Pancreas (tissue), 10 donors: ENCODE measurements at regions not wholly inside any gene's neighbourhood (a gene's known extent, or its start where the extent isn't known, plus 50 kb on each side); places are given as distances from the start of the nearest gene placed in this dataset.

Source experiments
- ATAC-seq, 4 donors: fragments of 200-7000 bp; cut with Tn5 transposase; one replicate each; pipeline versions ENCODE4 v1.8.0 to v1.9.1; 2020; ENCODE audit warnings: mild to moderate bottlenecking in 4 of 4, moderate library complexity in 4 of 4
- DNase-seq, 6 donors: peaks; one replicate each; pipeline ENCODE4 v3.0.0-alpha.2; 2020
- FAIRE-seq: peaks from 2 replicates; lab custom pipeline; 2012; peaks lifted over from hg19 to GRCh38; lab: Jason Lieb, UNC
- H3K27ac ChIP-seq, 4 donors: fragments of 200-600 bp; sonication (generic); 1 replicate in 3 of 4; 2 replicates in 1 of 4; pipeline versions ENCODE4 v1.5.0 to v1.8.0; 2020
- H3K27me3 ChIP-seq, 4 donors: fragments of 200-600 bp; one replicate each; pipeline ENCODE4 v1.8.0; 2021
- H3K36me3 ChIP-seq, 3 donors: fragments of 200-600 bp; sonication (generic) in 1 of 3; one replicate each; pipeline versions ENCODE4 v1.5.0 to v1.8.0; 2020 to 2021
- H3K4me1 ChIP-seq, 3 donors: fragments of 200-600 bp; one replicate each; pipeline ENCODE4 v1.8.0; 2021
- H3K4me3 ChIP-seq, 4 donors: fragments of 200-600 bp; sonication (generic) in 2 of 4; one replicate each; pipeline versions ENCODE4 v1.5.0 to v1.8.0; 2020 to 2021
- H3K9me3 ChIP-seq, 4 donors: fragments of 200-600 bp; one replicate each; pipeline ENCODE4 v1.8.0; 2021
- WGBS, 2 donors: extraction: QIAGEN DNeasy Blood & Tissue Kit; methylation state at CpG; one replicate each; pipeline ENCODE4 v1.1.7; 2013; 5-methylcytosine and 5-hydroxymethylcytosine counted together
- intact Hi-C, 3 donors: fragments of 100-400 bp; cut with DNase I; formaldehyde crosslinking; loops; one replicate each; pipeline versions ENCODE4 v1.11.1 to v1.14.2; 2022
- TF ChIP-seq, protein P1 (sequence below), 4 donors: fragments of 200-600 bp; sonication (generic) in 3 of 4; IDR thresholded peaks; one replicate each; pipeline versions ENCODE4 v1.5.0 to v1.8.0; 2021; ENCODE audit warnings: antibody characterized with exemption in 4 of 4
- donor health status: healthy with polysubstance abuse.
- donor health status: DM: no; HTN: no; CAD: no; lungs with moderate emphysema.
- donor health status: DM: no; HTN: no; CAD: no.
- donor health status: control.
- donor health status: control.
- donor health status: Bipolar disorder and iron deficiency.
- donor health status: DM: yes; HTN: yes; CAD: no.
- donor health status: DM: no; HTN: no; CAD: no.
- donor health status: DM: no; HTN: no; CAD: no.
- donor health status: DM: yes; HTN: yes; CAD: no.

DNA sequence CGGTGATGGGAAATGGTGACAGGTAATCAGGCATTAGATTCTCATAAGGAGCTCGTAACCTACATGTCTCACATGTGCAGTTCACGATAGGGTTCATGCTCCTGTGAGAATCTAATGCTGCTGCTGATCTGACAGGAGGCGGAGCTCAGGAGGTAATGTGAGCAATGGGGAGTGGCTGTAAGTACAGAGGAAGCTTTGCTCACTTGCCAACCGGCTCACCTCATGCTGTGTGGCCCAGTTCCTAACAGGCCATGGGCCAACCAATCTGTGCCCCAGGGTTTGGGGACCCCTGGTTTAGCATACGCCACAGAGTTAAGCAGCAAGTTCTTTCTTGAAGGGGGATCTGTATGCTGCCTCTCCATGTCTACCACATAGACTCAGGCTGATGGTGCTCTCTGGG, 133.1 kb downstream of the IQUB start:
- FAIRE-seq: no peak
- no peak for ATAC-seq
- TF ChIP-seq, protein P1, sequence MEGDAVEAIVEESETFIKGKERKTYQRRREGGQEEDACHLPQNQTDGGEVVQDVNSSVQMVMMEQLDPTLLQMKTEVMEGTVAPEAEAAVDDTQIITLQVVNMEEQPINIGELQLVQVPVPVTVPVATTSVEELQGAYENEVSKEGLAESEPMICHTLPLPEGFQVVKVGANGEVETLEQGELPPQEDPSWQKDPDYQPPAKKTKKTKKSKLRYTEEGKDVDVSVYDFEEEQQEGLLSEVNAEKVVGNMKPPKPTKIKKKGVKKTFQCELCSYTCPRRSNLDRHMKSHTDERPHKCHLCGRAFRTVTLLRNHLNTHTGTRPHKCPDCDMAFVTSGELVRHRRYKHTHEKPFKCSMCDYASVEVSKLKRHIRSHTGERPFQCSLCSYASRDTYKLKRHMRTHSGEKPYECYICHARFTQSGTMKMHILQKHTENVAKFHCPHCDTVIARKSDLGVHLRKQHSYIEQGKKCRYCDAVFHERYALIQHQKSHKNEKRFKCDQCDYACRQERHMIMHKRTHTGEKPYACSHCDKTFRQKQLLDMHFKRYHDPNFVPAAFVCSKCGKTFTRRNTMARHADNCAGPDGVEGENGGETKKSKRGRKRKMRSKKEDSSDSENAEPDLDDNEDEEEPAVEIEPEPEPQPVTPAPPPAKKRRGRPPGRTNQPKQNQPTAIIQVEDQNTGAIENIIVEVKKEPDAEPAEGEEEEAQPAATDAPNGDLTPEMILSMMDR (IDR thresholded peaks at IDR 0.05): no peak
- Histone ChIP-seq H3K27me3 (no peaks in the 10 kb centered on the region), H3K9me3 (no peaks in the 10 kb centered on the region), H3K27ac (no peak overlapping the region), H3K4me3 (no peak overlapping the region), H3K36me3 (no peaks in the 10 kb centered on the region), H3K4me1 (no peaks in the 10 kb centered on the region)
- DNase-seq: peak in 1 of 6 donors; percentile 20
- 55 to 69% methylated on average over 6 of the region's 6 CpGs for WGBS, 2 donors
- intact Hi-C loops: no loop called here

DNA sequence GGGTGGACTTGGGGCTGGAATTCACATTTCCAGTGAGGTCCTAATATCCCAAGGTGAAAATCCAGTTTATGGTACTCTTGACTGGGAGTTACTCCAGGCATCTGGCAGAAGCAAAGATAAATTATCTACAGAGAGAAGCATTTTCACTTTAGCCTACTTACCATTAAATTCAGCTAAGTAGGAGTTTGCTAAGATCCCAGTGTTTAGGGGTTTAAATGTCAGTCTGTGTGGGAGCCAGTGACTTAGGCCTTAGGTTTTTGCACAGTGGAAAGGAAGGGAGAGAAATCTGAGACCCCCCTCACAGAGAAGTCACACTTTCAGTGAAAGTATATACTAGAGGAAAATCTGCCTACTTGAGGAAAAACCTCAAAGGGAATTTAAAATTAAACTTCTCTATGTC, 134.2 kb downstream of the IQUB start:
- Histone ChIP-seq H3K9me3 (no peaks in the 10 kb centered on the region), H3K4me3 (no peak overlapping the region), H3K27ac (no peak overlapping the region), H3K36me3 (no peaks in the 10 kb centered on the region), H3K27me3 (no peaks in the 10 kb centered on the region), H3K4me1 (no peaks in the 10 kb centered on the region)
- intact Hi-C loops: no loop called here
- TF ChIP-seq, protein P1 (IDR thresholded peaks at IDR 0.05): no peak
- ATAC-seq: no peak
- DNase-seq: no peak
- no peak for FAIRE-seq

DNA sequence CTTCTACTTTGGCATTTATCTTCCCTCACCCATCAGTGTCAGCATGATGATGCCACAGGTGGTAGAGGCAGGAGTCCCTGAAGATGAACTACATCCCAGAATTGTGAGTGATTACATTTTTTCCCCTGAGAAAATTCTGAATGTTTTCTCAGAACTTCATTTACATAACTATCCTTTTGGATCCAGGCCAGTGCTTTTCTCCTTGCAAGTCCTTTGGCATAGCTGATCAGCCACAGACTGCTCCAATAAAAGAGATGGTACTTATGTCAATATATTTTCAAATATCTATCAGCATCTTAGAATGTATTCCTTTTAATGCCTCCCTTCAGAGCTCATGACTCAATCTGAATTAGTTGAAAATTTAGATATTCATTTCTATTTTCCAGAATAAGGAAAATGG, 135.5 kb downstream of the IQUB start:
- no peak overlapping the region for H3K27ac ChIP-seq
- no peak for DNase-seq
- intact Hi-C loops: no loop called here
- H3K4me3 ChIP-seq: no peak overlapping the region
- no peaks in the 10 kb centered on the region for H3K4me1 ChIP-seq
- no peak for FAIRE-seq
- H3K27me3 ChIP-seq: no peaks in the 10 kb centered on the region
- H3K9me3 ChIP-seq: no peaks in the 10 kb centered on the region
- no peaks in the 10 kb centered on the region for H3K36me3 ChIP-seq
- no peak for ATAC-seq
- TF ChIP-seq, protein P1 (IDR thresholded peaks at IDR 0.05): no peak

DNA sequence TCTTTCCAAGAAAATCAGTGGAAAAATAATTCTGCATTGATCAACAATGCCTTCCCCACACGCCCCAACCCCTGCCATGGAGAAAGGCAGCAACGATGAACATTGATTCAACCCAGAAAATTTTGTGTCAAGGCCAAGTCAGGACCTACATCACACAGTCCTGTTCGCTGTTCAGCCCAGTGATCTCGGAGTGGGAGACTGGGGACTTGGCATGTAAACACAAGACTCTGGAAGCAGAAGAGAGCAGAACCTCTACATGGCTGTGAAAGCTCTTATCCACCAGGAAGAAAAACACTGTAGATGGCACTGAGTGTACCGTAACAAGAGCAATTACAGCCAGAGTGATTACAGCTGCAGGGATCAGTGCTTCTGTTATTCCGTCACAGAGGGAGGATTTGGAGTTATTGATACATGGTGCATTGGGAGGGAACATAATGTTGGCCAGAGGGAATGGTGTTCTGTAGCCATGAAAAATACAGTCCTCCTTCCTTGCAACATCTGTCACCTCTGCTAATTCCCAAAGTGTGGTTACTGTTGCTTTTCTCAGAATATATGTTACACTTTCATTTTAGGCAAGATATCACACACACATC, 136.6 kb downstream of the IQUB start:
- WGBS, 2 donors: 67 to 72% methylated on average over 6 of the region's 6 CpGs
- FAIRE-seq: no peak
- Histone ChIP-seq H3K4me1 (no peaks in the 10 kb centered on the region), H3K36me3 (no peaks in the 10 kb centered on the region), H3K4me3 (no peak overlapping the region), H3K9me3 (no peaks in the 10 kb centered on the region), H3K27me3 (no peaks in the 10 kb centered on the region), H3K27ac (no peak overlapping the region)
- intact Hi-C loops: no loop called here
- no peak for DNase-seq
- no peak for ATAC-seq
- TF ChIP-seq, protein P1 (IDR thresholded peaks at IDR 0.05): no peak

DNA sequence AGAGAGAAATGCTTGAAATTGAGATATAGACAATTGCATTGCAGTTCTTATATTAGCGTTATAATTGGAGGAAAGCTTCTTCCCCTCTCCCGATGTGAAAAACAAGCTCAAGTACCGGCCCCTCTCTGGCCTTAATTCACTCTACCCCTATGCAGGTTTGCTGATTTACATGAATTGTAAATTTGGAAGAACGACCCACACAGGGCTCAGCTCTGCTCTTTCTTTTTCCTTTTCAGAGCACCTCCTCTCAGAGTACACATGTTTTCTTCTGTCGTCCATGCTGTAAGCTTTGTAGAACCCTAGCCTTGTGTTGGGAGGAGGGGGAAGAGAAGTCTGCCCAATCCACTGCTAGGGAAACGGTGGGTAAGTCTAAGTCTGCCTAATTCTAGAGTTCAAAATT, 140.8 kb downstream of the IQUB start:
- H3K9me3 ChIP-seq: no peaks in the 10 kb centered on the region
- H3K4me1 ChIP-seq: no peaks in the 10 kb centered on the region
- H3K4me3 ChIP-seq: no peak overlapping the region
- ATAC-seq: no peak
- intact Hi-C loops: no loop called here
- no peaks in the 10 kb centered on the region for H3K36me3 ChIP-seq
- no peak overlapping the region for H3K27ac ChIP-seq
- DNase-seq: no peak
- TF ChIP-seq, protein P1 (IDR thresholded peaks at IDR 0.05): no peak
- no peaks in the 10 kb centered on the region for H3K27me3 ChIP-seq
- 49 to 50% methylated on average over 6 of the region's 6 CpGs for WGBS, 2 donors
- FAIRE-seq: no peak
